ENCODE measurements at regions not wholly inside any gene's neighbourhood (a gene's known extent, or its start where the extent isn't known, plus 50 kb on each side); places are given as distances from the start of the nearest gene placed in this dataset.

DNA sequence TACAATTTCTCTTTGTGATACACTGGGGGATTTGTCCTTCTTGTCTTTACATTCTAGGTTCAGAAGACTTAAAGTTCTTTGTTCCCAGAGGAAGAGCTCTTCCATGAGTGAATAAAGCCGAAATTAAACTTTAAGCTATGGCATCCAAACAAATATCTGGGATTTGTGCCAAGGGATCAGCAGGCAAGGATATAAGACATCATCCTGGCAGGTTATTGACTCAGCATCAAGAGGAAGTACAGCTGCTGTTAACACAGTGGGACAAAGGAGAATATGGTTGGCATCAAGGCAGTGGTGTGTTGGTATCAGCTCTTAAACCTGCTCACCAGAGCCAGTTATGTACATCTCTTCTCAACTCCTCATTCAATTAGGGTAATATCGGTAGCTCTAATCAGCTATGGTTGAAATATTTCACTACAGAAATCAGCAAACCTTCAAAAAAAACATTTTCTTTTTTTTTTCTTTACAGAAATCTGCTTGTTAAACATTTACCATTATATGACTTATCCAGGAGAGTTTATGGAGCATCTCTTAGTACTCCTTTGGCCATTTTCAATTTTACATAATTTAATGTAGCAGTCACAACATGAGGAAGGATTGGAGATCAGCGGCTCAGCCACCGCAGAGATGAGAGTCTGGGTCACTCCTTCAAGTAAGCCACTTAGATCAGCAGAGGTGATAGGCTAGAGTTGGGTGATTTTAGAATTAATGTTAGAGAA lies 1198.6 kb upstream of the EPHA6 start:
- TF ChIP-seq, protein P1, sequence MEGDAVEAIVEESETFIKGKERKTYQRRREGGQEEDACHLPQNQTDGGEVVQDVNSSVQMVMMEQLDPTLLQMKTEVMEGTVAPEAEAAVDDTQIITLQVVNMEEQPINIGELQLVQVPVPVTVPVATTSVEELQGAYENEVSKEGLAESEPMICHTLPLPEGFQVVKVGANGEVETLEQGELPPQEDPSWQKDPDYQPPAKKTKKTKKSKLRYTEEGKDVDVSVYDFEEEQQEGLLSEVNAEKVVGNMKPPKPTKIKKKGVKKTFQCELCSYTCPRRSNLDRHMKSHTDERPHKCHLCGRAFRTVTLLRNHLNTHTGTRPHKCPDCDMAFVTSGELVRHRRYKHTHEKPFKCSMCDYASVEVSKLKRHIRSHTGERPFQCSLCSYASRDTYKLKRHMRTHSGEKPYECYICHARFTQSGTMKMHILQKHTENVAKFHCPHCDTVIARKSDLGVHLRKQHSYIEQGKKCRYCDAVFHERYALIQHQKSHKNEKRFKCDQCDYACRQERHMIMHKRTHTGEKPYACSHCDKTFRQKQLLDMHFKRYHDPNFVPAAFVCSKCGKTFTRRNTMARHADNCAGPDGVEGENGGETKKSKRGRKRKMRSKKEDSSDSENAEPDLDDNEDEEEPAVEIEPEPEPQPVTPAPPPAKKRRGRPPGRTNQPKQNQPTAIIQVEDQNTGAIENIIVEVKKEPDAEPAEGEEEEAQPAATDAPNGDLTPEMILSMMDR (conservative IDR thresholded peaks at IDR 0.05) = no peak
- no peak overlapping the region for H3K27ac ChIP-seq

DNA sequence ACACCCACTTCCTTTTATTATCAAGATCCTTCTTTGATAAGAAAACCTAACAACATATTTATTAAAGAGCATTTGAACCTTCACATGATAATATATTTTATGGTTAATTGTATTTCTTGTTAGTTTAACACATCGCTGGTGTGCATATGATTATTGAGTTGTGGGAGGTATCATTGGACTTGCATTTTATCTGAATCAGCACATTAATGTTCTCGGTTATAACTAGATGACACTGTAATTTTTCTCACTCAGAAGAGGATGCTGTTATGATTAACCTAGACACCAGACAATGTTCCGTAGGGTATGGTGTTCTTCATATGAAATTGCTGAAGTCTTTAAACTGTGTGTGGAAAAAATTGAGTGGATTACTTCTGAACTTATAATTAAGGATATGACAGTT lies 1188.3 kb upstream of the EPHA6 start:
- TF ChIP-seq, protein P1 (conservative IDR thresholded peaks at IDR 0.05) = no peak

DNA sequence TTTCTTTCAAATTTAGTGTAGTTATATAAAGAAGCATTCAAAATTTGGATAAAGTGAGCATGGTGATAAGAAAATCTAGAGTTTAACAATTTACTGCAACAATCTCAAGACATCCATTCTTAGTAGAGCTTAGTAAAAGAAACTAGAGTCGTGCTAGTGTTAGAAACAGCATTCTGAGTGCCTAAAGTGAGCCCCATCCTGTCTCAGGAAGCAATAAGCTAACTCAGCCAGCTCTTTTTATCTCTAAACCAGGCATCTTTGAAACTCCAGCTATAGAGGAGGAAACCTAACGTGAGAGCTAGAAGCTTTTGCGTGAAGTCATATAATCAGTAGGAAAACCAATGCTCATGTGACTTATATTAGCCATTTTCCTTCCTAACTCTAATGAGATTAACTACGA lies 1187.1 kb upstream of the EPHA6 start:
- TF ChIP-seq, protein P1 (conservative IDR thresholded peaks at IDR 0.05) = no peak
- no peak overlapping the region for H3K27ac ChIP-seq

More for the DNA sequence above, 1188.3 kb upstream of the EPHA6 start:
- no peak overlapping the region for H3K27ac ChIP-seq

DNA sequence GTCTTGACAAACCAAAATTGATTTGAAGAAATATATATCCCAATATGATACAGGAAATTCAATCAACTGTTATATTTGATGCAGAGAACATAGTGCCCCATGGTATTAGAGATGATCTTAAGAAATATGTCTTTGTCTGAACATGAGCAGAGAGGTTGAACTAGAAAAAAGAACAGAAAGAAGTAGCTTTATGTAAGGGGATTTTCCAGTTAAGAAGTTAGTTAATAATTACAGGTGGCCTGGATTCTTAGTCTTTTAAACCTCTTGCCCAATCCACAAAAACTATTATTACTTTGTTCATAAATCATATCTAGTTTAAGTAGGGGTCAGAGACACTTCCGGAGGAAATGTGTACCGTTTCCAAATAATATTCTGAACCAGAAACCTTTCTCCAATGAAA lies 1186.7 kb upstream of the EPHA6 start:
- H3K27ac ChIP-seq = no peak overlapping the region
- TF ChIP-seq, protein P1 (conservative IDR thresholded peaks at IDR 0.05) = no peak

DNA sequence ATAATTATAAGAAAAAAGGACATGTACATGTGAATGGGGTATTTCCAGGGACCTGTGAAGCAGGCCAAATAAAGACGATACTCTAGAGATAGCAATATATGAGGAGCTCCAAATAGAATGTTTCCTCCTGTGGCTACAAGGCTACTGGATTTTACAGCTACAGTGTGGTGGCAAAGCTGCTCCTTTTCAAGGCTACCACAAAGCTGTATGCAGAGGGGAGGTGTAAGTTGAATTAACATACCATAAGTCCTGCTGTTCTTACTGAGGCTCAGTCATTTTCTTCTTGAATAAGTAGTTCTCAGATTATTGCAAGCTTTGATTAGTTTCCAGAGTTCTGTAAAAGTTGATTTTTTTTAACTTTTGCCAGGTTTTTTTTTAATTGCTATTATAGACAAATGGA lies 1184.6 kb upstream of the EPHA6 start:
- TF ChIP-seq, protein P1 (conservative IDR thresholded peaks at IDR 0.05) = no peak
- H3K27ac ChIP-seq = no peak overlapping the region

DNA sequence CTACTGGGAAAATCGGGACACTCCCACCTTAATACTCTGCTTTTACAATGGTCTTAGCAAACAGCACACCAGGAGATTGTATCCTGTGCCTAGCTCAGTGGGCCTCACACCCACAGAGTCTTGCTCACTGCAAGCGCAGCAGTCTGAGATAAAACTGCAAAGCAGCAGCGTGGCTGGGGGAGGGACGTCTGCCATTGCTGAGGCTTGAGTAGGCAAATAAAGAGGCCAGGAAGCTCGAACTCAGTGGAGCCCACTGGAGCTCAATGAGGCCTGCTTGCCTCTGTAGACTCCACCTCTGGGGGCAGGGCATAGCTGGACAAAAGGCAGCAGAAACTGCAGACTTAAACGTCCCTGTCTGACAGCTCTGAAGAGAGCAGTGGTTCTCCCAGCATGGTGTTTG lies 1169.1 kb upstream of the EPHA6 start:
- TF ChIP-seq, protein P1 (conservative IDR thresholded peaks at IDR 0.05) = no peak

DNA sequence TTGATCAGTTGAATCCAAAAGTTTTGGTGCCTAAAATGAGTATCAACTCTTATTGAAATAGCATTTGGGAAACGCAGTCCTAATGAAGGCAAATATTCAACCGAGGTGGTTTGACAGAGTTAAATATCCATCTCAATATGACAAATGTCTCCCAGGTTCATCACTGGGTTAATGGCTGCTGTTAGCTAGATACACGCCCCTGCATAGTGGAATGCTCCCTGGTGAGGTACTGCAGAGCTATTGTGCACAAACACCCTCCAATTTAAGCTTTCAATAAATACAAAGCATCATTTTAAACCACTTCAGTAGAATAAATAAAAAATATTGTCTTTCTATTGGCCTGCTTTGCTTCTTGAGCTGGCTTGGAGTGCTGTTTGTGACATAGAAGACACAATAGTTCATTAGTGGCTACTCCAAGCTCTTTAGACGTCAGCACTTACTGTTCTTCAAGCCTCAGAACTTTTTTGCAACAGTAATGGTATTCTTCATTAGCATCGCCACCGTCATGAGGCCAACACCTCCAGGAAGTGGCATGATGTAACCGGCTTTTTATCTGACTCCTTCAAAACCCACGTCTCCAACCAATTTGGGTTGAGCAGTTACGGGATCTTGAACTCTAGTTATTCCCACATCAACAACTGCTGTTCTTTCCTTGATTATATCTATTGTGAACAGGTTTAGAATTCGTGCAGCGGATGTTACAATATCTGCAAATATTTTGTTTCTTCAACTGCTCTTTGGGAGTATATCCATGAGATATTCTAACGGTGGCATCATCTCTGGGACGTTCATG lies 1159.6 kb upstream of the EPHA6 start:
- TF ChIP-seq, protein P1 (conservative IDR thresholded peaks at IDR 0.05) = no peak
- H3K27ac ChIP-seq = no peak overlapping the region

More for the DNA sequence above, 1169.1 kb upstream of the EPHA6 start:
- H3K27ac ChIP-seq = no peak overlapping the region
